Uterus (tissue), 3 donors: ENCODE measurements at regions not wholly inside any gene's neighbourhood (a gene's known extent, or its start where the extent isn't known, plus 50 kb on each side); places are given as distances from the start of the nearest gene placed in this dataset.

Experiments
- DNase-seq, 2 donors: peaks; one replicate each; pipeline ENCODE4 v3.0.0-alpha.2; 2019 to 2020
- H3K27ac ChIP-seq, 2 donors: fragments of 200-600 bp; sonication (generic); 1 replicate in 1 of 2; 2 replicates in 1 of 2; pipeline ENCODE4 v1.5.1; 2016 to 2018
- H3K27me3 ChIP-seq, 2 donors: fragments of 200-600 bp; sonication (generic); one replicate each; pipeline ENCODE4 v1.5.1; 2018 to 2019; ENCODE audit warnings: control low read depth in 1 of 2
- H3K36me3 ChIP-seq, 2 donors: fragments of 200-600 bp; sonication (generic); one replicate each; pipeline ENCODE4 v1.5.1; 2019; ENCODE audit warnings: control low read depth in 1 of 2
- H3K4me1 ChIP-seq, 2 donors: fragments of 200-600 bp; sonication (generic); one replicate each; pipeline ENCODE4 v1.5.1; 2018 to 2019; ENCODE audit warnings: control low read depth in 1 of 2
- H3K4me3 ChIP-seq, 2 donors: fragments of 200-600 bp; sonication (generic); 1 replicate in 1 of 2; 2 replicates in 1 of 2; pipeline ENCODE4 v1.5.1; 2018 to 2019; ENCODE audit warnings: mild to moderate bottlenecking in 1 of 2
- H3K9me3 ChIP-seq, 2 donors: fragments of 200-600 bp; sonication (generic); one replicate each; pipeline ENCODE4 v1.5.1; 2019; ENCODE audit warnings: control low read depth in 1 of 2
- CTCF ChIP-seq, 4 experiments: fragments of 200-600 bp in 2 of 4; fragments of 450-650 bp in 2 of 4; sonication (generic) in 2 of 4; IDR thresholded peaks; one replicate each; pipeline ENCODE4 v1.5.1; 2016 to 2019; ENCODE audit warnings: antibody characterized with exemption in 4 of 4, mild to moderate bottlenecking in 2 of 4, moderate library complexity in 1 of 4
- POLR2A ChIP-seq, 2 donors: fragments of 450-650 bp; IDR thresholded peaks; one replicate each; pipeline ENCODE4 v1.6.1; 2016; ENCODE audit warnings: antibody characterized with exemption in 2 of 2, mild to moderate bottlenecking in 1 of 2, moderate library complexity in 1 of 2
- intact Hi-C: fragments of 100-400 bp; cut with DNase I; formaldehyde crosslinking; loops from one replicate; pipeline ENCODE4 v1.15.1; 2023; ENCODE audit warnings: low total_unique reads
- donor health status: DM: yes; HTN: yes; CAD: no.

GRCh38 chr1:239954836-239955235 lies 136.8 kb upstream of the FMN2 start:
- Histone ChIP-seq H3K9me3 (no peaks in the 10 kb centered on the region), H3K36me3 (no peaks in the 10 kb centered on the region), H3K4me1 (no peaks in the 10 kb centered on the region), H3K4me3 (no peak overlapping the region), H3K27me3 (no peaks in the 10 kb centered on the region), H3K27ac (no peak overlapping the region)
- intact Hi-C loops = no loop called here
- no peak for TF ChIP-seq CTCF (IDR thresholded peaks at IDR 0.05)
- TF ChIP-seq POLR2A (IDR thresholded peaks at IDR 0.05) = no peak
- no peak for DNase-seq

GRCh38 chr1:239955431-239955830 lies 136.3 kb upstream of the FMN2 start:
- H3K4me1 ChIP-seq = no peaks in the 10 kb centered on the region
- no peaks in the 10 kb centered on the region for H3K9me3 ChIP-seq
- no peaks in the 10 kb centered on the region for H3K27me3 ChIP-seq
- H3K4me3 ChIP-seq = no peak overlapping the region
- H3K36me3 ChIP-seq = no peaks in the 10 kb centered on the region
- TF ChIP-seq POLR2A (IDR thresholded peaks at IDR 0.05) (no peak), CTCF (IDR thresholded peaks at IDR 0.05) (no peak)
- intact Hi-C loops = no loop called here
- H3K27ac ChIP-seq = no peak overlapping the region
- DNase-seq = no peak

- no peak for DNase-seq
- TF ChIP-seq POLR2A (IDR thresholded peaks at IDR 0.05) (no peak), CTCF (IDR thresholded peaks at IDR 0.05) (no peak)
- Histone ChIP-seq H3K27me3 (no peaks in the 10 kb centered on the region), H3K36me3 (no peaks in the 10 kb centered on the region), H3K4me3 (no peak overlapping the region), H3K9me3 (no peaks in the 10 kb centered on the region), H3K4me1 (no peaks in the 10 kb centered on the region), H3K27ac (no peak overlapping the region)
- intact Hi-C loops = no loop called here
Observed at GRCh38 chr1:239956263-239956662, 135.4 kb upstream of the FMN2 start.

GRCh38 chr1:239958063-239958462 lies 133.6 kb upstream of the FMN2 start:
- Histone ChIP-seq H3K4me1 (no peaks in the 10 kb centered on the region), H3K36me3 (no peaks in the 10 kb centered on the region), H3K27me3 (no peaks in the 10 kb centered on the region), H3K9me3 (no peaks in the 10 kb centered on the region), H3K27ac (no peak overlapping the region), H3K4me3 (no peak overlapping the region)
- no peak for DNase-seq
- intact Hi-C loops = no loop called here
- no peak for TF ChIP-seq POLR2A (IDR thresholded peaks at IDR 0.05)

- DNase-seq = no peak
- Histone ChIP-seq H3K9me3 (no peaks in the 10 kb centered on the region), H3K4me1 (no peaks in the 10 kb centered on the region), H3K36me3 (no peaks in the 10 kb centered on the region), H3K27ac (no peak overlapping the region), H3K4me3 (no peak overlapping the region), H3K27me3 (no peaks in the 10 kb centered on the region)
- intact Hi-C loops = no loop called here
- no peak for TF ChIP-seq POLR2A (IDR thresholded peaks at IDR 0.05)
- no peak for TF ChIP-seq CTCF (IDR thresholded peaks at IDR 0.05)
Observed at GRCh38 chr1:239960366-239960765, 131.3 kb upstream of the FMN2 start.

- H3K27ac ChIP-seq = no peak overlapping the region
- TF ChIP-seq CTCF (IDR thresholded peaks at IDR 0.05) (no peak), POLR2A (IDR thresholded peaks at IDR 0.05) (no peak)
- no peaks in the 10 kb centered on the region for H3K4me1 ChIP-seq
- H3K36me3 ChIP-seq = no peaks in the 10 kb centered on the region
- H3K9me3 ChIP-seq = no peaks in the 10 kb centered on the region
- H3K4me3 ChIP-seq = no peak overlapping the region
- no peaks in the 10 kb centered on the region for H3K27me3 ChIP-seq
- intact Hi-C loops = no loop called here
- DNase-seq = no peak
Observed at GRCh38 chr1:239963856-239964255, 127.8 kb upstream of the FMN2 start.
